HG02763 (cell line): ENCODE measurements at regions not wholly inside any gene's neighbourhood (a gene's known extent, or its start where the extent isn't known, plus 50 kb on each side); places are given as distances from the start of the nearest gene placed in this dataset.
"Not testable (repeated sequence)": the region's sequence is repeated elsewhere in the genome, so short reads cannot be mapped to it uniquely, and the experiment has no call there.

ENCODE experiments used
- ATAC-seq: cut with Tn5 transposase; IDR thresholded peaks from one replicate; pipeline ENCODE4 v1.9.1; 2021; ENCODE audit warnings: mild to moderate bottlenecking, moderate library complexity; ENCODE audit not compliant: unreplicated experiment

DNA sequence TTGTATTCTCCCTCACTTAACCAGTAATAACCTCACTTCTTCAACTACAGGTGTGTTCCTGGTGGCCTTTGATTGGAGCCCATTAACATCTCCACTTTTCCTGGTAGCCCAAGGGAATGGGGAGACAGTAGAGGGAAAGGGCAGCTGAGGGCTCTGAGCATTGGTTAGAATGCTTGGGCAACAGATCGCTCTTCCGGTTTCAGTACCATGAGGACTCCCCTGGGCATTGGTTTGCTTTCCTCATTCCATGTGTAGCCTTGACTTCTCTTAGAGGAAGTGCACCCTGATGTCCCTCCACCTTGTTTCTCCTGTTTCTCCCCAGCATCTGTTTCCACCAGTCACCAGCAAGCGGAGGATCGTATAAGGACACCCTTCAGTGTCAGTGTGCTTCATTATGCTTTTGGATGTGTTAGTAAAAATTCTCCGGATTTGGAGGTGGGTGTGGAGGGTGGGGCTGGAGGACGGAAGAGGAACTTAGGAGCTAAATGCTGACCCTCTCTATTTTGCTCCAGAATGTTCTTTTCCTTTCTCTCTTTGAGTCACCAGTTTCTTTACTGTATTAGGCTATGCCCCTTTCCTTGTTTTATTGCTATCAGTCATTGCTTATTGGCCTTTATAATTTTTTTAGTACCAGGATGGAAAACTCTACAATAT is 50.6 kb upstream of the ZNG1B start:
- not testable (repeated sequence) for ATAC-seq

GRCh38 chr2:113379621-113380020 is 57.9 kb upstream of the ZNG1B start:
- not testable (repeated sequence) for ATAC-seq

DNA sequence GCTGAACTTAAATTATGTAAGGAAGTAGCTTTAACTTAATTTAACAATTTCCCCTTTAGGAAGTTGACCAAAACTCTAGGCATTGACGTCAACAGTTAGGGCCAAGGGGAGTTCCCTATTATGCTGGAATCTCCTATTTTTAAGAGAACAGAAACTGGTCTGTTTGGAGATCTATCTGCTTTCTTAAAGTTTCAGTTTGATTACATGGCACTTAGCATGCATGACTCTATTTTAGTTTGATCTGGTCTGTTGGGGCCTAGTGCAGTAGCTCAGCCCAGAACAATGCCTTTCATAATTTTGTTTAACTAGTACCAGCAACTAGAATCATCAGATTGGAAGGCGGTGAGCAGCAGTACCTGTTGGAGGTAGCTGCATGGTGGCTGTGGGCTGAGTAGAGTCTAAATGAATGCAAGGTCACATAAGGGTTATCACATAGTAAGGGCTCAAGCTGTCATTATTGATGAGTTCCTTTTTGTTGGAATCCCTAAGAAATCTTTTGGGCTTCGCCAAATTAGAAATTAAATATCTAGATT is 60.5 kb upstream of the ZNG1B start:
- ATAC-seq = peak; percentile 73

GRCh38 chr2:113376253-113376912 is 61.1 kb upstream of the ZNG1B start:
- peak; percentile 30 for ATAC-seq

DNA sequence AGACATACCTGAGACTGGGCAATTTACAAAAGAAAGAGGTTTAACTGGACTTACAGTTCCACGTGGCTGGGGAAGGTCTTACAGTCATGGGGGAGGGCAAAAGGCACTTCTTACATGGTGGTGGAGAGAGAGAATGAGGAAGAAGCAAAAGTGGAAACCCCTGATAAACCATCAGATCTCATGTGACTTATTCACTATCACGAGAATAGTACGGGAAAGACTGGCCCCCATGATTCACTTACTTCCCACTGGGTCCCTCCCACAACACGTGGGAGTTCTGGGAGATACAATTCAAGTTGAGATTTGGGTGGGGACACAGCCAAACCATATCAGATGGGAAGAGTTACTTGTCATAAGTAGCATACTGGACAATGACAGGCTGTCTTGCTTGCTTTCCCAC is 62.6 kb upstream of the ZNG1B start:
- not testable (repeated sequence) for ATAC-seq

GRCh38 chr2:113372258-113372834 is 65.1 kb upstream of the ZNG1B start:
- not testable (repeated sequence) for ATAC-seq

DNA sequence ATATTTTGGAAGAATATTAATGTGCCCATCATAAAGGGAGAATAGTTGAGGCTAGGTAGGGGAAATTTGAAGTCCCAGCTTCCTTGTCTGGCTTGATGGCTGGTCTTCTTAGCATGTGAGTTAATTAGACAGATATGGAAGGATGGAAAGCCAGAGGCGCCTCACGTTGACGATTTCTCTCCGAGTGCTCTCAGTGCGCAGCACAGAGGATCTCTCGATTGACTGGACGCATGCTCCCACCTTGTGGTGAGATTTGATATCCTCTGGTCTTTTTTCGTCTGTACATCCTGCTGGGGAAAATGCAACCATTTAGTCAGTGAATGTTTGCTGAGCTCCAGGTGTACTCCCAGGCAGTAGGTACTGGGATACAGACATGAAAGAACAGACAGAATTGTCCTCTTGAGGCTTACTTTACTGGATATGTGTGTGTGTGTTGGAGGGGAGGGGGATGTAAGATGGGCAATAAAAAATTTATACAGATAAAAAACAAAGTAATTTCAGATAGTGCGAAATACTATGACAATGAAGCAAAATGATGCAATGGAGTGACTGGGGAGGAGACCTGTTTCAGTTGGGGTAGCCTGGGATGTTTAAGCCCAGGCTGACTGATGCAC is 66.9 kb upstream of the ZNG1B start:
- no peak for ATAC-seq

- no peak for ATAC-seq
Observed at GRCh38 chr2:113370030-113370429, 67.5 kb upstream of the ZNG1B start.

- not testable (repeated sequence) for ATAC-seq
Observed at GRCh38 chr2:113368581-113368980, 68.9 kb upstream of the ZNG1B start.

GRCh38 chr2:113366821-113367220 is 70.7 kb upstream of the ZNG1B start:
- ATAC-seq = not testable (repeated sequence)

DNA sequence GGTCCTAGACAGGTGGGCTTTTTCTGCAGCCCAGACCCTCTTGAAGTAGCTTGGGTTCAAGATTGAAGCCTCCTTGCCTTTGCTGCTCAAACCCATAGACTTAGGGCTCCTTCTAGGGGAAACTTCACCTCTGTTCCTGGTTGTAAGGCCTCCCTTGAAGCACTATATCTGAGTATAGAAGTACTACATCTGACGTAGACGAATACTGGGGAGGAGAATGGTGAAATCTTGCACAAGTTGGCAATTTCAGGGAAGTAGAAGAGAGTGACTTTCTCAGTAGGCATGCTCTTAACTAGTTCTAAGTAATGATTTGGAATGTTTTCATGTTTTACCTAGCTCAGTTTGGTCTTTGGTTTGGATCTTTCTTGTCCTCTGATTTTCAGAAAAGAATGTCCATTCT is 71.7 kb upstream of the ZNG1B start:
- not testable (repeated sequence) for ATAC-seq

DNA sequence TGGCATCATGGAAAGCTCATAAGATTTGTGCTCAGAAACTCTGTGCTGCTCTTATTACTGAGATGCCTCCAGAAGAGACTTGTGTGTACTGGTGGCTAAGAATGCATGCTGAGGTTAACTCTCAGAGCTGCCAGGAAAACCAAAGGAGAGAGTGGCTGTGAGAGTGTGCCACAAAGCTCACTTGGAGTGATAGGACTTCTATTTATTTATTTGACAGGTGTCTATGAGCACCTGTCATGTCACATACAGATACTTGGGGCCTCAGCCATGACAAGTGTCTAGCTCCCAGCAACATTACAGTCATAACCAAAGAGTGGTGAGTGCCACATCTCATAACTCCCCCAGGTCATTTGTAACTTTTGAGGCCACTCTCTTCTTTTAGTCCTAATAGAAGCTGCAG is 72.2 kb upstream of the ZNG1B start:
- not testable (repeated sequence) for ATAC-seq

- ATAC-seq = no peak
Observed at GRCh38 chr2:113361051-113361450, 76.4 kb upstream of the ZNG1B start.

DNA sequence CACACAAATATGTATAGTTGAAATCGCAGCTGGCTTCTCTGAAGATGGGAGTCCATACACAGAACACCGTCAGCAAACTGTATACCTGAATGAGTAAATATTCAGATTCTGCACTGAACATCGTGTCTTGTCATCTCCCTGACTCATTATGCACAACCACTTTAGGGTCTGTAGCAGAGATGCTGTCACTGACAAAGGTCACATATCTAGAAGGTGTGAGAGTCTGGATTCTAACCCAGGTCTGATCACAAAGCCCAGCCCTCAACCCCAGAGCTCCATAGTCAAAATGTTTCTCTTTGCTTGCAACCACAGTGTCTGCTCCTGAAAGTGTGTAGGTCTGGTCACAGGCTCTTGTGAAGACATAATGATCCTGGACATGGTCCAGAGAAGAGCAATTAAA is 78.3 kb upstream of the PAX8 start:
- no peak for ATAC-seq

GRCh38 chr2:113356284-113356683 is 77.6 kb upstream of the PAX8 start:
- ATAC-seq = not testable (repeated sequence)

DNA sequence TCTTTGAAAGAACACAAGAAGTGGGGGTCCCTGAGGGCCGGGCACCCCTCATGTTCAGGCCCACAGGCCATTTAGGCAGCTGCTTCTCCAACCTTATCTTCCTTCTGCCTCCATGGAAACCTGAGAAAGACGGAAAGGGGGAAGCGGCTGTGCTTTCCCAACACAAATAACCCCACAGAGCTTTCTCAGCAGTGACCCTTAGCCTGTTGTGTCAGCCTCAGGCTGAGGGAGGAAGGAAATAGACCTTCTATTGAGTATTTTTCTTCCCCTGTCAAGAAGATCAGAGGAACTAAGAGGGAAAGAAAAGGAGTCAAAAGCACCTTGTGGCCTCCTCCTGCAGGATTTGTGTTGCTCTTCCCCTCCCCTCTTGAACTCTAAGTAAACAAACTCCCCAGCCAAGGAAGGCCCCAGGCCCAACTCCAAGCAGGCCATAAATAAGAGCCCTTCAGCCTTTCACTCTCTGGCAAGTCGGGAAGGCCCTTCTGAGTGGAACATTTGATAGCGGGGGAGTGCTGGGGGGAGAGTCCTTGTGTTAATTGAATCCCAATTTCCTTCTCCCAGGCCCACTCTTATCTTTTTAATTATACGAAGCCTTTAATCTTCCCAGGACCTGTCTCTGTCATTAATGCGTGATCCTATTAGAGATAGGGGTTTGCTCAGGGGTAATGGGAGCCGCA is 76.8 kb upstream of the PAX8 start:
- ATAC-seq = not testable (repeated sequence)

- no peak for ATAC-seq
Observed at GRCh38 chr2:113351375-113352355, 72.9 kb upstream of the PAX8 start.

GRCh38 chr2:113343800-113344199 is 65.1 kb upstream of the PAX8 start:
- not testable (repeated sequence) for ATAC-seq

DNA sequence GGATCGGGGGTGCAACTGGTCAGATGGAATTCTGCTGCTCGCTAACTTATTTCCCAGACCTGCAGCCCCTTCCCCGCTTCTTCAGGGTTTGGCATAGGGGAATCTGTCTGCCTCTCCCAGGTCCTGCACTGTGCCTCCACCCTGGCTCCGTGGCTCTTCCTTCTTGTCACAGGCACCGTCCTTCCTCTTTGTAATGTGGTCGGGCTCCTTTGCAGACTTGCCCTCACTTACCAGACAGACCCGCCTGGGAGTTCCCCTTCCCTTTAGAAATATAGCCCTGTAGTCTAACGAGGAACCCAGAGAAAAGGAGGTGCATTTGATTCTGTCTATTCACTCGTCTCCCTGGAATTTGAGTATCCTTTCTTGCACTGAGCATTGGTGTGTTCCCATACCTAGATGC is 63.9 kb upstream of the PAX8 start:
- no peak for ATAC-seq

DNA sequence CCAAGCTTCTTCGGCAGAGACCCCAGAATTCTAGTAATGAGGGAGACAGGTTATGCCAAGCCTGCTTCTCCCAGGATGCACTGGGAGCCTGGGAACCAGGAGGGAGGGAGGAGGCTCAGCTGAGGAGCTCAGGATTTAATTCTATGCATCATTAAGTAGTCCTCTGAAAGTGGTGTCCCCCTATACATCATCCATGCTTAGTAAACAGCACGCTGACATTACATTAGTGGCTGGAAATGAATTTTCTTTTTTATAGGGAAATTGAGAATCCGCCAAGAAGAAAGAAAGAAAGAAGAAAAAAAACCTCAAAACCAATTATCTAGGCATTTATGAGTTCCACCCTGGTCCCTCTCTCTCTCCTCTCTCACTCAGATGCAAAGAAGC is 63.1 kb upstream of the PAX8 start:
- not testable (repeated sequence) for ATAC-seq
